ENCODE measurements at regions not wholly inside any gene's neighbourhood (a gene's known extent, or its start where the extent isn't known, plus 50 kb on each side); places are given as distances from the start of the nearest gene placed in this dataset.

- no peak for TF ChIP-seq EP300 (IDR thresholded peaks at IDR 0.05)
- TF ChIP-seq, protein P1, sequence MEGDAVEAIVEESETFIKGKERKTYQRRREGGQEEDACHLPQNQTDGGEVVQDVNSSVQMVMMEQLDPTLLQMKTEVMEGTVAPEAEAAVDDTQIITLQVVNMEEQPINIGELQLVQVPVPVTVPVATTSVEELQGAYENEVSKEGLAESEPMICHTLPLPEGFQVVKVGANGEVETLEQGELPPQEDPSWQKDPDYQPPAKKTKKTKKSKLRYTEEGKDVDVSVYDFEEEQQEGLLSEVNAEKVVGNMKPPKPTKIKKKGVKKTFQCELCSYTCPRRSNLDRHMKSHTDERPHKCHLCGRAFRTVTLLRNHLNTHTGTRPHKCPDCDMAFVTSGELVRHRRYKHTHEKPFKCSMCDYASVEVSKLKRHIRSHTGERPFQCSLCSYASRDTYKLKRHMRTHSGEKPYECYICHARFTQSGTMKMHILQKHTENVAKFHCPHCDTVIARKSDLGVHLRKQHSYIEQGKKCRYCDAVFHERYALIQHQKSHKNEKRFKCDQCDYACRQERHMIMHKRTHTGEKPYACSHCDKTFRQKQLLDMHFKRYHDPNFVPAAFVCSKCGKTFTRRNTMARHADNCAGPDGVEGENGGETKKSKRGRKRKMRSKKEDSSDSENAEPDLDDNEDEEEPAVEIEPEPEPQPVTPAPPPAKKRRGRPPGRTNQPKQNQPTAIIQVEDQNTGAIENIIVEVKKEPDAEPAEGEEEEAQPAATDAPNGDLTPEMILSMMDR (IDR thresholded peaks at IDR 0.05) = no peak
These were observed 170.1 kb downstream of the CCNG2 start for GRCh38 chr4:77327151-77327550.
